Fibroblast of lung (primary cell): ENCODE measurements at regions not wholly inside any gene's neighbourhood (a gene's known extent, or its start where the extent isn't known, plus 50 kb on each side); places are given as distances from the start of the nearest gene placed in this dataset.

ENCODE experiments used
- CTCF ChIP-seq, 2 donors: IDR thresholded peaks in 1 of 2; conservative IDR thresholded peaks in 1 of 2; 1 replicate in 1 of 2; 2 replicates in 1 of 2; pipeline ENCODE4 v1.5.1; 2011 to 2012; ENCODE audit warnings: low read length in 2 of 2, control low read depth in 1 of 2, inconsistent platforms in 1 of 2, low read depth in 1 of 2, mild to moderate bottlenecking in 1 of 2
- EZH2 ChIP-seq: IDR thresholded peaks from 2 replicates; pipeline ENCODE4 v1.5.1; 2012; ENCODE audit warnings: low read length, control low read depth, mild to moderate bottlenecking; ENCODE audit errors: missing control alignments

GRCh38 chr17:70820276-70820675 lies 650.9 kb downstream of the KCNJ2 start:
- TF ChIP-seq EZH2 (no peak), CTCF (conservative IDR thresholded peaks at IDR 0.05 in 1 of 2, IDR thresholded peaks at IDR 0.05 in 1 of 2; ENCODE audit: low read depth in 1 of 2, low read length in 2 of 2) (no peak)
